ENCODE measurements at regions not wholly inside any gene's neighbourhood (a gene's known extent, or its start where the extent isn't known, plus 50 kb on each side); places are given as distances from the start of the nearest gene placed in this dataset.

- ATAC-seq = no peak
- no peak for TF ChIP-seq SNAI2 (CRISPR knock-in tag; IDR thresholded peaks at IDR 0.05)
- no peak for TF ChIP-seq ZFP30 (CRISPR knock-in tag; IDR thresholded peaks at IDR 0.05)
- no peak for TF ChIP-seq ZFP3 (CRISPR knock-in tag; IDR thresholded peaks at IDR 0.05)
- TF ChIP-seq BACH2 (CRISPR knock-in tag; IDR thresholded peaks at IDR 0.05; ENCODE audit: borderline replicate concordance) = no peak
- no peak for TF ChIP-seq PPARA (CRISPR knock-in tag; IDR thresholded peaks at IDR 0.05; ENCODE audit: borderline replicate concordance)
- no peak for TF ChIP-seq ZNF70 (CRISPR knock-in tag; IDR thresholded peaks at IDR 0.05)
- no peak for TF ChIP-seq PATZ1 (CRISPR knock-in tag; IDR thresholded peaks at IDR 0.05; ENCODE audit: borderline replicate concordance)
- no peak for TF ChIP-seq CSDC2 (CRISPR knock-in tag; IDR thresholded peaks at IDR 0.05)
- TF ChIP-seq, protein P1, sequence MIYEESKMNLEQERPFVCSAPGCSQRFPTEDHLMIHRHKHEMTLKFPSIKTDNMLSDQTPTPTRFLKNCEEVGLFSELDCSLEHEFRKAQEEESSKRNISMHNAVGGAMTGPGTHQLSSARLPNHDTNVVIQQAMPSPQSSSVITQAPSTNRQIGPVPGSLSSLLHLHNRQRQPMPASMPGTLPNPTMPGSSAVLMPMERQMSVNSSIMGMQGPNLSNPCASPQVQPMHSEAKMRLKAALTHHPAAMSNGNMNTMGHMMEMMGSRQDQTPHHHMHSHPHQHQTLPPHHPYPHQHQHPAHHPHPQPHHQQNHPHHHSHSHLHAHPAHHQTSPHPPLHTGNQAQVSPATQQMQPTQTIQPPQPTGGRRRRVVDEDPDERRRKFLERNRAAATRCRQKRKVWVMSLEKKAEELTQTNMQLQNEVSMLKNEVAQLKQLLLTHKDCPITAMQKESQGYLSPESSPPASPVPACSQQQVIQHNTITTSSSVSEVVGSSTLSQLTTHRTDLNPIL (CRISPR knock-in tag; IDR thresholded peaks at IDR 0.05; ENCODE audit: low read depth) = no peak
- TF ChIP-seq ZNF565 (CRISPR knock-in tag; conservative IDR thresholded peaks at IDR 0.05; ENCODE audit: low read depth) = no peak
- TF ChIP-seq ZC3H10 (CRISPR knock-in tag; IDR thresholded peaks at IDR 0.05) = no peak
- no peak for TF ChIP-seq ESRRG (CRISPR knock-in tag; IDR thresholded peaks at IDR 0.05)
- TF ChIP-seq, protein P2, sequence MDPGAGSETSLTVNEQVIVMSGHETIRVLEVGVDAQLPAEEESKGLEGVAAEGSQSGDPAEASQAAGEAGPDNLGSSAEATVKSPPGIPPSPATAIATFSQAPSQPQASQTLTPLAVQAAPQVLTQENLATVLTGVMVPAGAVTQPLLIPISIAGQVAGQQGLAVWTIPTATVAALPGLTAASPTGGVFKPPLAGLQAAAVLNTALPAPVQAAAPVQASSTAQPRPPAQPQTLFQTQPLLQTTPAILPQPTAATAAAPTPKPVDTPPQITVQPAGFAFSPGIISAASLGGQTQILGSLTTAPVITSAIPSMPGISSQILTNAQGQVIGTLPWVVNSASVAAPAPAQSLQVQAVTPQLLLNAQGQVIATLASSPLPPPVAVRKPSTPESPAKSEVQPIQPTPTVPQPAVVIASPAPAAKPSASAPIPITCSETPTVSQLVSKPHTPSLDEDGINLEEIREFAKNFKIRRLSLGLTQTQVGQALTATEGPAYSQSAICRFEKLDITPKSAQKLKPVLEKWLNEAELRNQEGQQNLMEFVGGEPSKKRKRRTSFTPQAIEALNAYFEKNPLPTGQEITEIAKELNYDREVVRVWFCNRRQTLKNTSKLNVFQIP (CRISPR knock-in tag; IDR thresholded peaks at IDR 0.05; ENCODE audit: borderline replicate concordance, low read depth) = no peak
- TF ChIP-seq TSHZ2 (CRISPR knock-in tag; IDR thresholded peaks at IDR 0.05) = no peak
- TF ChIP-seq ARNTL (CRISPR knock-in tag; IDR thresholded peaks at IDR 0.05; ENCODE audit: borderline replicate concordance, low read depth) = no peak
- TF ChIP-seq ZNF8 (CRISPR knock-in tag; IDR thresholded peaks at IDR 0.05) = no peak
- no peak for TF ChIP-seq ISL1 (CRISPR knock-in tag; IDR thresholded peaks at IDR 0.05)
- no peak for TF ChIP-seq CSRNP3 (CRISPR knock-in tag; IDR thresholded peaks at IDR 0.05)
- no peak for TF ChIP-seq TOX (CRISPR knock-in tag; IDR thresholded peaks at IDR 0.05; ENCODE audit: borderline replicate concordance)
- no peak for TF ChIP-seq OSR1 (CRISPR knock-in tag; IDR thresholded peaks at IDR 0.05)
Measured at GRCh38 chr5:67393211-67393610, 196.6 kb upstream of the CD180 start.

DNA sequence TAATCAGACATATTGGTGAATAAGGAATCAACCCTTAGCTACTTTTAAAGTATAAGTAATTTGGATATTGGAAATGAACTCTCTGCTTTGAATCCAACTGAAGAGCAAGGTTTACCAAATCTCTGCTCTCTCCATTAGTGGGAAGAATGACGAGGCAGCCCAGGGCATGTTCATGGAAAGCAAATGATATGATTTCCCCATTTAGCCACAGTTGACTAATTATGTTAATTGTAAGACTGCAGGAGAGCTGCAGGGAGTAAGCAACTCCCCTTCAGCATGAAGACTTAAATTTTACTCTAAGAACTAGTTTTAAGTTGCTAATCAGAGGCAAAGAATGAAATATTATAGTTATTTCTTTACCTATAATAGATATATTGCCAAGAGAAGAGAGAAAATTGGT lies 194.3 kb upstream of the CD180 start:
- ATAC-seq = no peak
- TF ChIP-seq ZNF565 (CRISPR knock-in tag; conservative IDR thresholded peaks at IDR 0.05; ENCODE audit: low read depth) (no peak), ZNF8 (CRISPR knock-in tag; IDR thresholded peaks at IDR 0.05) (no peak), ZC3H10 (CRISPR knock-in tag; IDR thresholded peaks at IDR 0.05) (no peak), TOX (CRISPR knock-in tag; IDR thresholded peaks at IDR 0.05; ENCODE audit: borderline replicate concordance) (no peak), TCF4 (CRISPR knock-in tag; IDR thresholded peaks at IDR 0.05; ENCODE audit: borderline replicate concordance) (no peak), CSRNP3 (CRISPR knock-in tag; IDR thresholded peaks at IDR 0.05) (no peak), RARB (CRISPR knock-in tag; IDR thresholded peaks at IDR 0.05) (no peak), ZNF70 (CRISPR knock-in tag; IDR thresholded peaks at IDR 0.05) (no peak), SNAI2 (CRISPR knock-in tag; IDR thresholded peaks at IDR 0.05) (no peak), BACH2 (CRISPR knock-in tag; IDR thresholded peaks at IDR 0.05; ENCODE audit: borderline replicate concordance) (no peak), PPARA (CRISPR knock-in tag; IDR thresholded peaks at IDR 0.05; ENCODE audit: borderline replicate concordance) (no peak), PATZ1 (CRISPR knock-in tag; IDR thresholded peaks at IDR 0.05; ENCODE audit: borderline replicate concordance) (no peak)
- TF ChIP-seq, protein P1 (CRISPR knock-in tag; IDR thresholded peaks at IDR 0.05; ENCODE audit: low read depth) = no peak

All from SK-N-SH treated with all-trans-retinoic acid at 6 μM for 48 hours (cell line).